Chondrocyte (in vitro differentiated cells): ENCODE measurements at regions not wholly inside any gene's neighbourhood (a gene's known extent, or its start where the extent isn't known, plus 50 kb on each side); places are given as distances from the start of the nearest gene placed in this dataset.
A peak's percentile ranks its signal among the peaks of the same experiment; 100 is the strongest.

ENCODE experiments used
- DNase-seq: peaks from one replicate; pipeline ENCODE4 v3.0.0; 2021; ENCODE audit warnings: mixed read lengths, low spot score
- H3K27ac Mint-ChIP-seq: one replicate; pipeline ENCODE4 v1.8.0; 2021; ENCODE audit warnings: mild to moderate bottlenecking, moderate library complexity, mixed read lengths; ENCODE audit not compliant: unreplicated experiment
- H3K27me3 Mint-ChIP-seq: 2 replicates; pipeline ENCODE4 v1.8.0; 2021; ENCODE audit warnings: low read depth, mixed read lengths
- H3K36me3 Mint-ChIP-seq: 2 replicates; pipeline ENCODE4 v1.8.0; 2021; ENCODE audit warnings: low read depth, mixed read lengths
- H3K4me1 Mint-ChIP-seq: 2 replicates; pipeline ENCODE4 v1.8.0; 2021; ENCODE audit warnings: low read depth, mild to moderate bottlenecking, mixed read lengths
- H3K4me3 Mint-ChIP-seq: one replicate; pipeline ENCODE4 v1.8.0; 2021; ENCODE audit warnings: mild to moderate bottlenecking, moderate library complexity, mixed read lengths; ENCODE audit not compliant: unreplicated experiment
- H3K9me3 Mint-ChIP-seq: 2 replicates; pipeline ENCODE4 v1.8.0; 2021; ENCODE audit warnings: low read depth, mixed read lengths
- TF ChIP-seq, protein P1 (sequence below): fragments of 200-600 bp; sonication (generic); IDR thresholded peaks from 2 replicates; pipeline ENCODE4 v1.5.0; 2021; ENCODE audit warnings: antibody characterized with exemption, mild to moderate bottlenecking, moderate library complexity

DNA sequence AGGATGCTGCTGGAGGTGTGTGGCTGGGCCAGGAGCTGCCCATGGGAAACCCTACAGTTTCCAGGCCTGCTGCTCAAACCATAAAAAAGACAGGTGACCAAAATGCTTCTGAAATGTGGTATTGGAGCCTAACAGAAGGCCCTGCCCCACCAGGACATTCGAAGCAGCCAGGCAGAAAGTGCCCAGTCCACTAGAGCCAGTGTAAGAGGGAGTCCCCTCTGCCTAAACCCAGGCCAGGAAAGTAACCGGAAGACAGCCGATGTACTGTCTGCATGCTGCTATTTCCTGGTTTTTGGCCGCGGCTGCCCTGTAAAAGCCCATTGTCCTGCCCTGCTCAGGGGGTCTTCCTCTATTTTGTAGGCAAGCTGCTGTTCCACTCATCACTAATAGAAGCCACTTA, 150.7 kb upstream of the IRX2 start:
- no peak overlapping the region for H3K4me3 Mint-ChIP-seq
- TF ChIP-seq, protein P1, sequence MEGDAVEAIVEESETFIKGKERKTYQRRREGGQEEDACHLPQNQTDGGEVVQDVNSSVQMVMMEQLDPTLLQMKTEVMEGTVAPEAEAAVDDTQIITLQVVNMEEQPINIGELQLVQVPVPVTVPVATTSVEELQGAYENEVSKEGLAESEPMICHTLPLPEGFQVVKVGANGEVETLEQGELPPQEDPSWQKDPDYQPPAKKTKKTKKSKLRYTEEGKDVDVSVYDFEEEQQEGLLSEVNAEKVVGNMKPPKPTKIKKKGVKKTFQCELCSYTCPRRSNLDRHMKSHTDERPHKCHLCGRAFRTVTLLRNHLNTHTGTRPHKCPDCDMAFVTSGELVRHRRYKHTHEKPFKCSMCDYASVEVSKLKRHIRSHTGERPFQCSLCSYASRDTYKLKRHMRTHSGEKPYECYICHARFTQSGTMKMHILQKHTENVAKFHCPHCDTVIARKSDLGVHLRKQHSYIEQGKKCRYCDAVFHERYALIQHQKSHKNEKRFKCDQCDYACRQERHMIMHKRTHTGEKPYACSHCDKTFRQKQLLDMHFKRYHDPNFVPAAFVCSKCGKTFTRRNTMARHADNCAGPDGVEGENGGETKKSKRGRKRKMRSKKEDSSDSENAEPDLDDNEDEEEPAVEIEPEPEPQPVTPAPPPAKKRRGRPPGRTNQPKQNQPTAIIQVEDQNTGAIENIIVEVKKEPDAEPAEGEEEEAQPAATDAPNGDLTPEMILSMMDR, result no peak
- no peaks in the 10 kb centered on the region for H3K4me1 Mint-ChIP-seq
- peaks cover 17% of the 10 kb centered on the region for H3K9me3 Mint-ChIP-seq
- H3K36me3 Mint-ChIP-seq, result no peaks in the 10 kb centered on the region
- H3K27ac Mint-ChIP-seq, result no peak overlapping the region
- no peak for DNase-seq
- no peaks in the 10 kb centered on the region for H3K27me3 Mint-ChIP-seq

DNA sequence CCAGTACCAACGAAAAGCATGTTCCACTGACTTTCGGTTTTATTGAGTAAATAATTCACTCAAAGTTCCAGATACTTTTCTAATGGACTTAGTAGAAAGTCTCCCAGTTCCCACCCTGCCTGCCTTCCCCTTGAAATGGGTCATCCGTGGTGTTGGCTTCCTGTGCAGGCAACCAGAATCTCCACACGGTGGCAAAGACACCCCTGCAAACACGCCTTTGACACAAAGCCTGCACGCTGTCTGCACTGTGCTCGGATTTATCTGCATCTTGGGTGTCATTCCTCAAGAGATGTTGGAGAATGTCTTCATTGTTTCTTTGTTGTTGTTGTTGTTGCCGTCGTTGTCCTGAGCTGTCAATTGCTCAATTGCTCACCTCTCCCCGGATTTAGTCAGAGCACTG, 150.0 kb upstream of the IRX2 start:
- Mint-ChIP-seq H3K27ac (no peak overlapping the region), H3K4me1 (no peaks in the 10 kb centered on the region), H3K36me3 (no peaks in the 10 kb centered on the region), H3K9me3 (peaks cover 17% of the 10 kb centered on the region), H3K4me3 (no peak overlapping the region), H3K27me3 (no peaks in the 10 kb centered on the region)
- TF ChIP-seq, protein P1, result no peak
- DNase-seq, result no peak

DNA sequence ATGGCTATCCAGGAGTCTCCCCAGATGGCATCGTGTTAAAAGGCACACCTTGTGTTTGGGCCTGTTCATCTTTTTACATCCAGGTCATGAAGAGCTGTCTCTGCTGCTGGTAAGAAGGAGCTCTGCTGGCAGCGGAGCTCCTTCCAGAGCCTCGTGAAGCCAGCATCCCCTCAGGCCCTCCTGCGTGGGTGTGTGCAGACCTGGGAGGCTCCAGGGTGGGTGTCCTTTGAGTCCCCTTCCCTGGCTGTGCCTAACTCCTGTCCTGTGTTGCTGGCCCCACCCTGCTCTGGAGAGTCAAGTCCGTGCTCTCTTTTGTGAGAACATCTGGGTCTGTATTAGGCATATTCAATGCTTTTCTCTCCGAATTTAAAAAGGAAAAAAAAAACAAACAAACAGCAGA, 149.6 kb upstream of the IRX2 start:
- TF ChIP-seq, protein P1, result no peak
- DNase-seq, result no peak
- Mint-ChIP-seq H3K36me3 (no peaks in the 10 kb centered on the region), H3K27me3 (no peaks in the 10 kb centered on the region), H3K4me1 (no peaks in the 10 kb centered on the region), H3K9me3 (peaks cover 15% of the 10 kb centered on the region), H3K27ac (no peak overlapping the region), H3K4me3 (no peak overlapping the region)

DNA sequence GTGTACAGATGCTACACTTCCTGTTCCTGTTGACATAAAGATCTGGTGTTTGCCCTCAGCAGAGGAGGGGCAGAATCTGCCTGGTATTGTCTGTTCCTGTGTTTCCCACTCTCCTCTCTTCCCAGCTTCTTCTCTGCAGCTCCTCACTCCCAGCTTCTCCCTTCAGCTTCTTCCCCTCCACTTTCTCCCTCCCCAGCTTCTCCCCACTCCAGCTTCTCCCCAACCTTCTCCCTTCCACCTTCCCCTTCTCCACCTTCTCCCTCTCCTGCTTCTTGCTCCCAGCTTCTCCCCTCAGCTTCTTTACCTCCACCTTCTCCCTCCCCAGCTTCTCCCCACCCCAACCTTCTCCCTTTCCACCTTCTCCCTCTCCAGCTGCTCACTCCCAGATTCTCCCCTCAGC, 148.9 kb upstream of the IRX2 start:
- Mint-ChIP-seq H3K27ac (no peak overlapping the region), H3K4me3 (no peak overlapping the region), H3K4me1 (no peaks in the 10 kb centered on the region), H3K36me3 (no peaks in the 10 kb centered on the region), H3K9me3 (peaks cover 14% of the 10 kb centered on the region), H3K27me3 (no peaks in the 10 kb centered on the region)
- no peak for DNase-seq
- TF ChIP-seq, protein P1, result no peak

DNA sequence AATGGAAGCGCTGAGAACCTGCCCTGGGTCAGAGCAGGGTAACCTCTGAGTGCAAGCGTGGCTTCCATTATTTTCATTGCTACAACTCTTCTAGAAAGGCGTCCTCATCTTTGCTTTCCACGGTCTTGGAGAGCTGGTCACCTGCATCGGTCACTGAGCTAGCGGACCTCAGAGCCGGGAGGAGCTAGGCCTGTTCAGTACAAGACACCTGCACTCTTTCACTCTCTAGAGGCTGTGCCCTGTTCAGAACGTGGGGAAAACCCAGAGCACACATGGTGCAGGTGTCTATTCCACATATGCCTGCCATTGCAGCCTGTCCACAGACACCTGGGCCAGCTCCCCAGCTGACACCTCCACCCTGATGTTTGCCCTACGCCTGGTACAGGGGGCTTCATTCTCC, 147.8 kb upstream of the IRX2 start:
- TF ChIP-seq, protein P1, result no peak
- peak; percentile 54 for DNase-seq

More for the DNA sequence above, 147.8 kb upstream of the IRX2 start:
- Mint-ChIP-seq H3K27me3 (no peaks in the 10 kb centered on the region), H3K9me3 (peaks cover 14% of the 10 kb centered on the region), H3K27ac (no peak overlapping the region), H3K4me3 (no peak overlapping the region), H3K4me1 (no peaks in the 10 kb centered on the region), H3K36me3 (no peaks in the 10 kb centered on the region)
